AG09309 (cell line): ENCODE measurements at regions not wholly inside any gene's neighbourhood (a gene's known extent, or its start where the extent isn't known, plus 50 kb on each side); places are given as distances from the start of the nearest gene placed in this dataset.

Experiments
- DNase-seq: peaks from one replicate; pipeline ENCODE4 v3.0.0-alpha.2; 2010; ENCODE audit warnings: low read depth
- H3K4me3 ChIP-seq: 2 replicates; pipeline ENCODE4 v1.5.1; 2011; ENCODE audit warnings: mild to moderate bottlenecking, low read depth, low read length, moderate library complexity; ENCODE audit not compliant: control insufficient read depth
- CTCF ChIP-seq: IDR thresholded peaks from 2 replicates; pipeline ENCODE4 v1.5.1; 2011; ENCODE audit warnings: mild to moderate bottlenecking, low read depth, low read length, inconsistent platforms; ENCODE audit not compliant: insufficient read depth, control insufficient read depth; ENCODE audit errors: missing control alignments

DNA sequence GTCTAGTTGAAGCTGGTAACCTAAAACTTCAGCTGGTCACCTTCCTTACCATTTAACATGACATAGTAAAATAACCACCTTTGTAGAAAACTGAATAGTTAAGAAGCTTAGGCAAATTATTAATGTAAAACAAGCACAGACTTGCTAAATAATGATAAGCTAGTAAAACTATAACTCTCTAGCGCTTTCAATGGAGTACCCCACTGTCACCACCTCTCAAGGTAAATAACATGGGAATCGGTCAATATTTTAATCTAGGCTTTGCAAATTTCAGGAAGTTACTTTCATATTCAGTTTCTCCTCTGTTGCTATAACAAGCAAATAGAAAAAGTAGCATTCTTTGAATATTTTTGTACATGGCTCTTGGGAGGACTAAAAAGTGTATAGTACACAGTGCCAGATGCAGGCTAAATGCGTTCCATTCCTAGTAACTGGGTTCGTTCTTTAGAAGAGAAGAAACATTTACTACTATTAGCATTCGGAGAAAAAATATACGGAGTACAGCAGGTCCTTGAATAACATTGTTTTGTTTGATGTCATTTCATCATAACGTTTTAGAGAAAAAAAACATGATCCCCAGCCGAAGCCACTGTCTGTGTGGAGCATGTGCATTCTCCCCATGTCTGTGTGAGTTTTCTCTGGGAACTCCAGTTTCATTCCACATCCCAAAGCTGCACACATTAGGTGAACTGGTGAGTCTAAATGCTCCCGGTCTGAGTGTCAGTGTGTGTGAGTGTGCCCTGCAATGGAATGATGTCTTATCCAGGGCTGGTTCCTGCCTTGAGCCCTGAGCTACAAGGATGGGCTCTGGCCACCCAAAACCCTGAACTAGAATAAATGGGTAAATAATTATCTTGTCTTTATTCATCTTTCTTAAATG, 52.5 kb downstream of the EPRS1 start:
- no peak for DNase-seq

DNA sequence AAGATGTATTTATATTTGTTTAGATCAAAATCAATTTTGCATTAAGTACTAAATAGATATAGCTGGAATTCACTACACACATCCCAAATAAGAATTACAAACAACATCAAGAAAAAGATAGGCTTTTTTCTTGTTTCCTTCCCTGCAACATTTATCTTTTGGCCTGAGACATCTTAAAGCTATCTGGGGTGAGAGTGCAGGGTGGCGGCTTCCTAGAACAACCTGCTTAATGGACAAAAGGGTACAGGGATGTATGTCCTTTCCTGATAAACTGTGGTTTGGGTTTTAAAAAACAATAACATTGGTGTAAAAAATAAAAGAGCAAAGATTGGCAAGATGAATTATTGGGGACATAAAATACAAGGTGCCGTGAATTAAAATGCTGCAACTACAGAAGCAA, 54.4 kb downstream of the EPRS1 start:
- no peak overlapping the region for H3K4me3 ChIP-seq
- no peak for TF ChIP-seq CTCF
- DNase-seq, result no peak

More for the DNA sequence above, 52.5 kb downstream of the EPRS1 start:
- TF ChIP-seq CTCF, result no peak
- H3K4me3 ChIP-seq, result no peak overlapping the region

GRCh38 chr1:219991511-219991810, 54.8 kb downstream of the EPRS1 start:
- no peak for DNase-seq
- H3K4me3 ChIP-seq, result no peak overlapping the region
- TF ChIP-seq CTCF, result no peak

DNA sequence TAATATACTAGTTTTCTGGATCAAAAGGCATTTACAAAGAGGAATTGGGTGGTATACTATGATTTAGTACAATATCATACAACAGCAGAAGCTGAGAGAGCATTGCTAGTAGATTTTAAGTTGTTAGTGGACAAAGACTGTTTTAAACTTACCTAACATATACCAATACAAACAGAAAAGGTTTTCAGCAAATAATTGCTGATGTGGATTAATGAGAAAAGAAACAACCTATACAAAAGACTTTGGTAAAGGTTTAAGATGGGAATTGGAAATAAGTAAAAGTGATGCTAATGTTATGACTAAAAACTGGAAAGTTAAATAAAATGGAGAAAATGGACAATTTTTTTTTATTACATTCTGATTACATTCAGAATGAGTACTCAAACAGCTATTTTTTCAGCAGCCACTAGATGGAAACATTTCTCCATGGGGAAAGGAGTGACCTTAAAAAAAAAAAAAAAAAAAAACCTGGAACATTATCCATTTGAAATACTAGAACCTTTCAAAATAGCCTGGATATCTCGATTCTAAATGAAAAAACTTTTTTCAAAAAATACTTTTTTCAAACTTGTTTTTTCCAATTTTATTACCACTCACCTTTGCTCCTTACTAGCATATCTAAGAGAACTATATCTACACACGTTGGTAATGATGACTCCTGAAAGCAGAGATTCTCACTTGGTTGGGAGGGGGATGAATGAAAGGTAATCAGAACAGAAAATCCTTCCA, 55.4 kb downstream of the EPRS1 start:
- H3K4me3 ChIP-seq, result no peak overlapping the region
- peak; percentile 49 for TF ChIP-seq CTCF
- DNase-seq, result no peak

DNA sequence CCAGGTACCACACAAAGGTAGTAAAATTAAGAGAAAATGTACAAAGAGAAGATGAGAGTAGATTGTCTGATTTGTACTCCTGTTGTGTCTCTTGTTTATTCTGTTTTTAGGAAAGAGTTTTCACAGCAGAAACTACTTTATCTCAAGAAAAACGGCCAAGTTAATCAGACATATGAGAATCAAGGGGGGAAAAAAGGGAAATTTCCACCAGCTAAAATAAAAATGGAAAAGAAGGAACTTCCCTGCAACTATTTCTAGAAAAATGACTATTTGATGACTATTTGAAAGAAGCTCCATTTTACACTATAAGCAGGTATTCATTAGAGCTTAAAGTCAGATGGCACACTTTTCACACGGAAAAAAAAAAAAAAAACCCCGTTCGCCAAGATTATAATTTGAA, 56.5 kb downstream of the EPRS1 start:
- DNase-seq, result no peak
- TF ChIP-seq CTCF, result no peak
- H3K4me3 ChIP-seq, result no peak overlapping the region

DNA sequence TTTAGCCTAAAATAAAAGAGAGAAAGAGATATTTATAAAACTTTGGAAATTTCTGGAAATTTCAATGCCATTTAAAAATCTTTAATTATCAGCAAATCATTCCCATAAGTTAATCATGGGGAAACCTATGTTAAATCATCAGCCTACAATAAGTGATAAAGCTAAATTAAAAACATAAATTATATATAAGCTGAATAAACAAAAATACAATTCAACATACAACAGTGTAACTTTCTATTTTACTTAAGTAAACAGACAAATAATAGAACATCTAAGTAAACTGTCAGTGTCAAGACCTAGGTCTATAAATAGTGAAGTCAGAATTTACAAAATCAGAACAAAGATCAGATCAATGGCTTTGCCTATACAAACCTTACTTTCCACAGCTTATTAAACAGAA, 57.5 kb downstream of the EPRS1 start:
- DNase-seq, result no peak
- TF ChIP-seq CTCF, result no peak
- no peak overlapping the region for H3K4me3 ChIP-seq
